Sigmoid colon (tissue), 6 donors: ENCODE measurements at regions not wholly inside any gene's neighbourhood (a gene's known extent, or its start where the extent isn't known, plus 50 kb on each side); places are given as distances from the start of the nearest gene placed in this dataset.
A peak's percentile ranks its signal among the peaks of the same experiment; 100 is the strongest.

ENCODE experiments used
- DNase-seq: peaks from one replicate; pipeline ENCODE4 v3.0.0-alpha.2; 2019
- H3K27ac ChIP-seq, 4 donors: fragments of 200-600 bp; sonication (generic); one replicate each; pipeline ENCODE4 v1.5.1; 2016 to 2019; ENCODE audit warnings: mild to moderate bottlenecking in 1 of 4
- H3K27me3 ChIP-seq, 3 donors: fragments of 200-600 bp; sonication (generic); one replicate each; pipeline ENCODE4 v1.5.1; 2019; ENCODE audit warnings: mild to moderate bottlenecking in 1 of 3
- H3K36me3 ChIP-seq, 4 donors: fragments of 200-600 bp; sonication (generic); one replicate each; pipeline ENCODE4 v1.5.1; 2016 to 2019
- H3K4me1 ChIP-seq, 4 donors: fragments of 200-600 bp; sonication (generic); one replicate each; pipeline ENCODE4 v1.5.1; 2017 to 2019
- H3K4me3 ChIP-seq, 4 donors: fragments of 200-600 bp; sonication (generic); one replicate each; pipeline ENCODE4 v1.5.1; 2017 to 2019; ENCODE audit warnings: mild to moderate bottlenecking in 2 of 4, moderate library complexity in 1 of 4
- H3K9me3 ChIP-seq, 4 donors: fragments of 200-600 bp in 3 of 4; sonication (generic) in 3 of 4; one replicate each; pipeline versions ENCODE4 v1.5.1 to v1.6.1; 2013 to 2019
- EP300 ChIP-seq, 4 donors: sonication (generic); formaldehyde crosslinking; IDR thresholded peaks; one replicate each; pipeline ENCODE4 v1.6.1; 2017; ENCODE audit warnings: antibody characterized with exemption in 4 of 4
- POLR2A ChIP-seq, 2 donors: fragments of 450-650 bp; IDR thresholded peaks; one replicate each; pipeline ENCODE4 v1.6.1; 2016; ENCODE audit warnings: antibody characterized with exemption in 2 of 2, mild to moderate bottlenecking in 2 of 2, moderate library complexity in 2 of 2
- POLR2AphosphoS5 ChIP-seq, 4 donors: sonication (generic); formaldehyde crosslinking; IDR thresholded peaks; one replicate each; pipeline ENCODE4 v1.6.1; 2017; ENCODE audit warnings: antibody characterized with exemption in 4 of 4
- WGBS, 2 donors: extraction: QIAGEN DNeasy Blood & Tissue Kit; methylation state at CpG; one replicate each; pipeline ENCODE4 v1.1.7; 2013; 5-methylcytosine and 5-hydroxymethylcytosine counted together
- intact Hi-C: fragments of 100-400 bp; cut with DNase I; formaldehyde crosslinking; loops from one replicate; pipeline ENCODE4 v1.15.1; 2023
- TF ChIP-seq, protein P1 (sequence below), 4 experiments: fragments of 450-650 bp in 3 of 4; fragments of 200-600 bp in 1 of 4; IDR thresholded peaks; one replicate each; pipeline ENCODE4 v1.5.1; 2016 to 2019; ENCODE audit warnings: antibody characterized with exemption in 4 of 4, mild to moderate bottlenecking in 3 of 4, moderate library complexity in 2 of 4
- donor health status: healthy with polysubstance abuse.
- donor health status: healthy.

DNA sequence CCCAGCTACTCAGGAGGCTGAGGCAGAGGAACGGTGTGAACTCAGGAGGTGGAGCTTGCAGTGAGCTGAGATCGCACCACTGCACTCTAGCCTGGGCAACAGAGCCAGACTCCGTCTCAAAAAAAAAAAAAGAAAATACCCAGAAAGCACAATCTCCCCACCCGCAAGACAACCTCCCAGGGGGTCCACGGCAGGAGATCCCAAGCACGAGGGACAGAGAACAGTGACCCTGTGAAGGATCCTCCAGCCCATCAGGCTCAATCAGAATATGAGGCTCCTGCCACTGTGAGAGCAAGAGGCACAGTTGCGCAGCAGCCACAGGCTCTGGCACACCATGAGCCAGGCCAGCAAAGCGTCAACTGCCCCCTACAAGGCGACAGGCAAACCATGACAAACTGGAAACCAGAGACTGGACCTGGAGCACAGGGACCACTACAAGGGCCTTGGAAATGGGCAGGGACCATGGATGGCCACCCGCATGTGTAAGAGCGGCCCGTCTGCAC is 164.8 kb upstream of the GRK3 start:
- DNase-seq: peak; percentile 61
- Histone ChIP-seq H3K4me3 (no peak overlapping the region), H3K4me1 (peaks cover 0 to 41% (median 39%) of the 10 kb centered on the region in 4 donors), H3K36me3 (no peaks in the 10 kb centered on the region), H3K27me3 (no peaks in the 10 kb centered on the region), H3K9me3 (no peaks in the 10 kb centered on the region), H3K27ac (no peak overlapping the region)
- TF ChIP-seq EP300 (IDR thresholded peaks at IDR 0.05): no peak
- no peak for TF ChIP-seq POLR2AphosphoS5 (IDR thresholded peaks at IDR 0.05)
- TF ChIP-seq, protein P1, sequence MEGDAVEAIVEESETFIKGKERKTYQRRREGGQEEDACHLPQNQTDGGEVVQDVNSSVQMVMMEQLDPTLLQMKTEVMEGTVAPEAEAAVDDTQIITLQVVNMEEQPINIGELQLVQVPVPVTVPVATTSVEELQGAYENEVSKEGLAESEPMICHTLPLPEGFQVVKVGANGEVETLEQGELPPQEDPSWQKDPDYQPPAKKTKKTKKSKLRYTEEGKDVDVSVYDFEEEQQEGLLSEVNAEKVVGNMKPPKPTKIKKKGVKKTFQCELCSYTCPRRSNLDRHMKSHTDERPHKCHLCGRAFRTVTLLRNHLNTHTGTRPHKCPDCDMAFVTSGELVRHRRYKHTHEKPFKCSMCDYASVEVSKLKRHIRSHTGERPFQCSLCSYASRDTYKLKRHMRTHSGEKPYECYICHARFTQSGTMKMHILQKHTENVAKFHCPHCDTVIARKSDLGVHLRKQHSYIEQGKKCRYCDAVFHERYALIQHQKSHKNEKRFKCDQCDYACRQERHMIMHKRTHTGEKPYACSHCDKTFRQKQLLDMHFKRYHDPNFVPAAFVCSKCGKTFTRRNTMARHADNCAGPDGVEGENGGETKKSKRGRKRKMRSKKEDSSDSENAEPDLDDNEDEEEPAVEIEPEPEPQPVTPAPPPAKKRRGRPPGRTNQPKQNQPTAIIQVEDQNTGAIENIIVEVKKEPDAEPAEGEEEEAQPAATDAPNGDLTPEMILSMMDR (IDR thresholded peaks at IDR 0.05): no peak
- no peak for TF ChIP-seq POLR2A (IDR thresholded peaks at IDR 0.05)
- WGBS, 2 donors: 94 to 95% methylated on average over 12 of the region's 12 CpGs
- intact Hi-C loops: loop anchor here (5.0 kb wide), 1 partner anchor 48 kb away; no protein-coding TSS in a partner anchor

DNA sequence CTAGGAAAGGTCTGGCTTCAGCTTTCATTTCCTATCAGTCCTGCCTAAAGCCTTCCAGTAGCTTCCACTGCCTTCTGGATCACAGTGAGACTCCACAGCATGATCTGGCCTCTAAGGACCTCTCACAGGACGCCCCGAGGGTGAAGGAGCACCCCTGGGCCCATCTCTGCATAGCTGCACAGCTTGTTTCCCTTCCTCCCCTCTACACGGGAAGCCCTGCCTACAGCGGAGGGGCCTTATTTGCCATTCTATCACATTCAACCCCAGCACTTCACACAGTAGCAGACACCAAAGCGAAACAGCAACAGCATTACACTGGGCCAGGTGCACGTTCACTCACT is 162.3 kb upstream of the GRK3 start:
- 73 to 79% methylated on average over 6 of the region's 6 CpGs for WGBS, 2 donors
- TF ChIP-seq EP300 (IDR thresholded peaks at IDR 0.05) (no peak), POLR2AphosphoS5 (IDR thresholded peaks at IDR 0.05) (no peak), POLR2A (IDR thresholded peaks at IDR 0.05) (no peak)
- TF ChIP-seq, protein P1 (IDR thresholded peaks at IDR 0.05): no peak
- Histone ChIP-seq H3K36me3 (no peaks in the 10 kb centered on the region), H3K4me1 (peaks cover 0 to 48% (median 46%) of the 10 kb centered on the region in 4 donors), H3K27ac (peak overlapping the region; percentile 88 to 94 (median 92)), H3K9me3 (no peaks in the 10 kb centered on the region), H3K4me3 (no peak overlapping the region), H3K27me3 (no peaks in the 10 kb centered on the region)
- intact Hi-C loops: loop anchor here (5.0 kb wide), 1 partner anchor 45 kb away; no protein-coding TSS in a partner anchor
- peak; percentile 30 for DNase-seq

DNA sequence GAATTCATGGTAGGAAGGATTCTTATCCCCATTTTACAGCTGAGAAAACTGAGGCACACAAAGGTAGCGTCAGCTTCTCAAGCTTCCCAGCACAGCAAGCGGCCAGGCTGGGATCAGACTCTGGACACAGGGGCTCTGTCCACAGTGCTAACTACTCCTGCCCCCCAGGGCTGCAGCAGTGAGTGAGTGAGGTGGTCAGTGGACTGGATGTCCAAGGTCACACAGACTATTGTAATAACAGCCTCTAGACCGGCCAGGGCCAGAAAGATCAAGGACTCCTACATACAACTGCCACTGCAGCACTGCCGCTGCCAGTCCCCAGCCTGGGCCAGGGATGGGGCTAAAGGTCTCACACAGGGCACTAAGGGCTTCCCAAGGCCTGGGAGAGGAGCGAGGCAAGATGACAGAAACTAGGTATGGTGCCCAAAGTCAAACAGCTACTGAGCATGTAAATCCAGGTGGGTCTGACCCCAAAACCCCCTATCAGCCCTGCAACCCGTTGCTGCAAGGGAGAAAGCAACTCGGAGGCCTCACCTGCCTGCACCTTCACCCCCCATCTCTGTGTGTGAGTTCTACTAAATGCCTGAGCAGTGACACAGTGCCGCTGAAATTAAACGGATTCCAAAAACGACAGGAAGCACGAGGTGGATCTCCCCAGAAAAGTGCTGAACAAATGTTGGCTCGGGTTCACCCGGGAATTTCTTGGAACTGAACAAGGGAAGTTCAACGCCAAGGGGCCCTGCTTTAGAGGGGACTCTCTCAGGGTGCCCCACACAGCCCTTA is 161.8 kb upstream of the GRK3 start:
- peak overlapping the region in 2 of 4 donors; percentile 84 to 95 for H3K4me3 ChIP-seq
- intact Hi-C loops: loop anchor here (5.0 kb wide), 1 partner anchor 45 kb away; no protein-coding TSS in a partner anchor
- H3K27ac ChIP-seq: peak overlapping the region; percentile 88 to 94 (median 92)

DNA sequence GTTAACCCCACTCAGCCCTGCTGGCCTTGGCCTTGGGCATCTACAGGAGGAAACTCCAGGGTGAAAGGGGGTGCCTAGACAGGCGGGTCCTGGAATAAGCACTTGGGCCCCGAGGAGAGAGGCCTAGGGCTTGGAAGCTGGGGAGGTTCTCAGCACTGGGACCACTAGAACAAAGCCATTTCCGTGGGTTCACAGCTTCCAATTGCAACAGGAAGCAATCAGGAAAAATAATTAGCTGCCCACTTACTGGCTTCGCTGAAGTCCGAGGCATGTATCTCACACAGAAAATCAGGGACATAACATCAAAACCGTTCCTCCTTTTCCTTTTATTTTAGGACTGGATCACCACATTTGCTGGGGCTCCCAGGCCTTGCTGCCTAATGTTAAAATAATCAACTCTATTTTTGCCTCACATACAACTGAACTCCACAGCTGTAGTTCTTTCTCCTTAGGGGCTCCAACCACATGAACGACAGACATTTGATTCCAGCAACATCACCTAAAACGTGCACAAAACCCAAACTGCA is 161.1 kb upstream of the GRK3 start:
- Histone ChIP-seq H3K27ac (peak overlapping the region; percentile 88 to 94 (median 92)), H3K4me1 (peaks cover 0 to 48% (median 46%) of the 10 kb centered on the region in 4 donors), H3K4me3 (peak overlapping the region in 3 of 4 donors; percentile 84 to 95 (median 92)), H3K9me3 (no peaks in the 10 kb centered on the region), H3K36me3 (no peaks in the 10 kb centered on the region), H3K27me3 (no peaks in the 10 kb centered on the region)
- 13 to 35% methylated on average over 8 of the region's 8 CpGs for WGBS, 2 donors
- TF ChIP-seq, protein P1 (IDR thresholded peaks at IDR 0.05): no peak
- TF ChIP-seq POLR2A (IDR thresholded peaks at IDR 0.05): no peak
- no peak for TF ChIP-seq POLR2AphosphoS5 (IDR thresholded peaks at IDR 0.05)
- DNase-seq: no peak
- intact Hi-C loops: loop anchor here (5.0 kb wide), 1 partner anchor 44 kb away; no protein-coding TSS in a partner anchor

More for the DNA sequence above, 161.8 kb upstream of the GRK3 start:
- 34 to 54% methylated on average over 14 of the region's 14 CpGs for WGBS, 2 donors
- Histone ChIP-seq H3K36me3 (no peaks in the 10 kb centered on the region), H3K9me3 (no peaks in the 10 kb centered on the region), H3K4me1 (peaks cover 0 to 48% (median 46%) of the 10 kb centered on the region in 4 donors), H3K27me3 (no peaks in the 10 kb centered on the region)
- TF ChIP-seq POLR2A (IDR thresholded peaks at IDR 0.05) (no peak), EP300 (IDR thresholded peaks at IDR 0.05) (no peak), POLR2AphosphoS5 (IDR thresholded peaks at IDR 0.05) (peak in 3 of 4 donors; percentile 17 to 43 (median 21))
- TF ChIP-seq, protein P1 (IDR thresholded peaks at IDR 0.05): no peak
- peak; percentile 70 for DNase-seq
